ENCODE measurements at regions not wholly inside any gene's neighbourhood (a gene's known extent, or its start where the extent isn't known, plus 50 kb on each side); places are given as distances from the start of the nearest gene placed in this dataset.

DNA sequence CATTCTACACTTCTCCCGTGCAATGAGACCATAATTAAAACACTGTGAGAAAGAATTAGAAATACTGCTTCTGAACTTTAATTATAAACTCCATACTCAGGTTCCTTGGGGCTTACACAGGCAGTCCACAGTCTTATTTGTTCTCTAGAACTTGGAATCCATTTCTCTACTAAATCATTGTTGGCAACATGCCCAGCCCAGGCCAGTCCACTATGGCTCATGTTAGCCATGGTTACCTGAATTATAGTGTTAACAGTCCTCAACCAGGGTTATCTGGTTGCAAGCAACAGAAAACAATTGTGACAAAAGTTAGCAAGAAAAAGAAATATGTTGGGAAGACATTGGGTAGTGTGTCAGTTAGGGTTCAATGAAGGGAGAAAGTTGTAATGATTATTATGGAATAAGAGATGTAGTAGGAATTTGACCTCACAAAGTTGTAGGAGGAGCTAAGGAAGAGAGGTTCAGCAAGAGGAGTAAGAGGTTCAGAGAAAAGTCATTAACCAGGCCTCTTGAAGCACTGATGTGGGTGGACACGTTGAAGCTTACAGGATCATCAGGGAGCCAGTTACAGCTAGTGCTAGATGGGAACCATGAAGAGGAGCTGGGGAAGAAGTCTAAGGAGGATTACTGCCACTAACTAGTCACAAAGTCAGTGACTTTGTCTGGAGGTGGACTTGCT, 120.2 kb upstream of the ADRA1D start:
- ATAC-seq (no peak), DNase-seq (no peak)
- 45% methylated on average over 2 of the region's 2 CpGs for WGBS (ENCODE audit: insufficient coverage, low coverage, low lambda C conversion rate, missing lambda C conversion rate)
- Histone ChIP-seq H3K4me3 (no peak overlapping the region), H3K27me3 (no peaks in the 10 kb centered on the region), H3K4me1 (no peaks in the 10 kb centered on the region), H3K9me3 (no peaks in the 10 kb centered on the region), H3K27ac (no peak overlapping the region), H3K36me3 (no peaks in the 10 kb centered on the region)
- intact Hi-C loops (cut with DNase I) = no loop called here
- TF ChIP-seq POLR2A (IDR thresholded peaks at IDR 0.05) = no peak
- TF ChIP-seq, protein P1, sequence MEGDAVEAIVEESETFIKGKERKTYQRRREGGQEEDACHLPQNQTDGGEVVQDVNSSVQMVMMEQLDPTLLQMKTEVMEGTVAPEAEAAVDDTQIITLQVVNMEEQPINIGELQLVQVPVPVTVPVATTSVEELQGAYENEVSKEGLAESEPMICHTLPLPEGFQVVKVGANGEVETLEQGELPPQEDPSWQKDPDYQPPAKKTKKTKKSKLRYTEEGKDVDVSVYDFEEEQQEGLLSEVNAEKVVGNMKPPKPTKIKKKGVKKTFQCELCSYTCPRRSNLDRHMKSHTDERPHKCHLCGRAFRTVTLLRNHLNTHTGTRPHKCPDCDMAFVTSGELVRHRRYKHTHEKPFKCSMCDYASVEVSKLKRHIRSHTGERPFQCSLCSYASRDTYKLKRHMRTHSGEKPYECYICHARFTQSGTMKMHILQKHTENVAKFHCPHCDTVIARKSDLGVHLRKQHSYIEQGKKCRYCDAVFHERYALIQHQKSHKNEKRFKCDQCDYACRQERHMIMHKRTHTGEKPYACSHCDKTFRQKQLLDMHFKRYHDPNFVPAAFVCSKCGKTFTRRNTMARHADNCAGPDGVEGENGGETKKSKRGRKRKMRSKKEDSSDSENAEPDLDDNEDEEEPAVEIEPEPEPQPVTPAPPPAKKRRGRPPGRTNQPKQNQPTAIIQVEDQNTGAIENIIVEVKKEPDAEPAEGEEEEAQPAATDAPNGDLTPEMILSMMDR (IDR thresholded peaks at IDR 0.05) = no peak

DNA sequence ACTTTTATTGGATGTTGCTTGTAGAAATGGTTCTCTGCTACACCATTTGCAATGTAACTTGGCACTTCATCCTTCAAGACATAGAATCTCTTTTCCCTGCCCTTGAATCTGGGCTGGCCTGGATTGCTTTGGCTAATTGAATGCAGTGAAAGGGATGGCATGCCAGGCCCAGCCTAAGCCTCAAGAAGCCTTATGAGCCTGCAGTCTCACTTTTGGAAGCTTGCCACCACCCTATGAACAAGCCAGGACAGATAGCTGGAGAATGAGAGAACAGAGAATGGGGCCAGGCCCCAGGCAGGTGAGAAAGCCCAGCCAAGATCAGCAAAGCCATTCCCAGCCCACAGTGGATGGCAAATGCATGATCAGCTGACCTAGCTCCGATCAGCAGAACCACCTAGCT, 117.0 kb upstream of the ADRA1D start:
- Histone ChIP-seq H3K27ac (no peak overlapping the region), H3K4me1 (no peaks in the 10 kb centered on the region), H3K36me3 (no peaks in the 10 kb centered on the region), H3K27me3 (no peaks in the 10 kb centered on the region), H3K9me3 (no peaks in the 10 kb centered on the region), H3K4me3 (no peak overlapping the region)
- intact Hi-C loops (cut with DNase I) = no loop called here
- no peak for ATAC-seq
- no peak for TF ChIP-seq POLR2A (IDR thresholded peaks at IDR 0.05)
- TF ChIP-seq, protein P1 (IDR thresholded peaks at IDR 0.05) = no peak
- no CpG with 5 or more reads among the region's 1 CpG for WGBS (ENCODE audit: insufficient coverage, low coverage, low lambda C conversion rate, missing lambda C conversion rate)
- no peak for DNase-seq

DNA sequence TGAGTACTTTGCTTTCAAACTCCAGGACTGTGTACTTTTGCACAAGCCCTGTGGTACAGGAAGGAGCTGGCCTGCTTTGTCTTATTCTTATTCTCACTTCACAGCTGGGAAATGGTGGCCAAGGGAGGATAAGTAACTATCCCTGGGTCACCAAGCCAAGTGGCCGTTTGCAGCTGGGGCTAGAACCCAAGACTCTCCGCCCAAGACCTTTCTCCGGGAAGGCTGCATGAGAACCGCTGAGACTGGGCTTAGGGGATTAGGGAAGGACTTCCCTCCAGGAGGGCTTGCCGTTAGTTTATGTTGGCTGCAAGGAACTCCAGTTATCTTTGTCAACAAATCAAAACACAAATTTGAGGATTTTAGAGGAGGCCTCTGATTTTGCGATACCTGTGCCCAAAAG, 109.5 kb upstream of the ADRA1D start:
- ATAC-seq = no peak
- no peaks in the 10 kb centered on the region for H3K36me3 ChIP-seq
- no peaks in the 10 kb centered on the region for H3K4me1 ChIP-seq
- WGBS (ENCODE audit: insufficient coverage, low coverage, low lambda C conversion rate, missing lambda C conversion rate) = 49% methylated on average over 4 of the region's 6 CpGs
- no peak overlapping the region for H3K4me3 ChIP-seq
- no peak for DNase-seq
- H3K27me3 ChIP-seq = no peaks in the 10 kb centered on the region
- intact Hi-C loops (cut with DNase I) = no loop called here
- H3K9me3 ChIP-seq = no peaks in the 10 kb centered on the region
- H3K27ac ChIP-seq = no peak overlapping the region
- TF ChIP-seq, protein P1 (IDR thresholded peaks at IDR 0.05) = no peak
- no peak for TF ChIP-seq POLR2A (IDR thresholded peaks at IDR 0.05)

DNA sequence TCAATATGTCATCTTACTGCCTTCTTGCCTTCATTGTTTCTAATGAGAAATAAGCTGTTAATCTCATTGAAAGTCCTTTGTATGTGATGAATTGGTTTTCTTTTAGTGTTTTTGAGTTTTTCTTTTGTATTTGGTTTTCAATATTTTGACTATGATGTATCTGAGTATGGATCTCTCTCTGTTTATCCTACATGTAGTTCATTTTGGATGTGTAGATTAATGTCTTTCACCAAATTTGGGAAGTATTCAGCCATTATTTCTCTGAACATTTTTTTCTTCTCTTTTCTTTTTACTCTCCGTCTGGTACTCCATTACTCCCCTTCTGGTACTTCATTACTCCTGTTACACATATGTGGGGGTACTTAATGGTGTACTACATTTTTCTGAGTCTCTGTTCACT, 103.3 kb upstream of the ADRA1D start:
- Histone ChIP-seq H3K27ac (no peak overlapping the region), H3K36me3 (no peaks in the 10 kb centered on the region), H3K4me3 (no peak overlapping the region), H3K4me1 (no peaks in the 10 kb centered on the region), H3K9me3 (no peaks in the 10 kb centered on the region), H3K27me3 (no peaks in the 10 kb centered on the region)
- DNase-seq (no peak), ATAC-seq (no peak)
- 80% methylated on average over 1 of the region's 1 CpG for WGBS (ENCODE audit: insufficient coverage, low coverage, low lambda C conversion rate, missing lambda C conversion rate)
- intact Hi-C loops (cut with DNase I) = no loop called here
- TF ChIP-seq, protein P1 (IDR thresholded peaks at IDR 0.05) = no peak
- TF ChIP-seq POLR2A (IDR thresholded peaks at IDR 0.05) = no peak

DNA sequence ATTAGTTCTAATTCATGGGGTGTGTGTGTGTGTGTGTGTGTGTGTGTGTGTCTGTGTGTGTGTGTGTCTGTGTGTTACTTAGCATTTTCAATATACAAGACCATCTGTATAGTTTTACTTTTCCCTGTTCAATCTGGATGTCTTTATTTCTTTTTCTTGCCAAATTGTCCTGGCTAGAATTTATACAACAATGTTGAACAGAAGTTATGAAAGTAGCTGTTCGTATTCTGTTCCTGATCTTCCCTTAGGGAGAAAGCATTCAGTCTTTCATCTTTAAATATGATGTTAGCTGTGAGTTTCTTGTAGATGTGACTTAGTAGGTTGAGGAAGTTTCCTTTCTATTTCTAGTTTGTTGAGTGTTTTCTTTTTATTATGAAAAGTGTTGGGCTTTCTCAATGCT, 101.0 kb upstream of the ADRA1D start:
- WGBS (ENCODE audit: insufficient coverage, low coverage, low lambda C conversion rate, missing lambda C conversion rate) = 67% methylated on average over 1 of the region's 1 CpG
- no peaks in the 10 kb centered on the region for H3K27me3 ChIP-seq
- intact Hi-C loops (cut with DNase I) = no loop called here

More for the DNA sequence above, 101.0 kb upstream of the ADRA1D start:
- TF ChIP-seq, protein P1 (IDR thresholded peaks at IDR 0.05) = no peak
- no peak for TF ChIP-seq POLR2A (IDR thresholded peaks at IDR 0.05)
- H3K27ac ChIP-seq = no peak overlapping the region
- H3K4me3 ChIP-seq = no peak overlapping the region
- DNase-seq (no peak), ATAC-seq (no peak)
- H3K36me3 ChIP-seq = no peaks in the 10 kb centered on the region
- H3K4me1 ChIP-seq = no peaks in the 10 kb centered on the region
- H3K9me3 ChIP-seq = no peaks in the 10 kb centered on the region

Data from right lobe of liver (tissue), 6 donors.